Left lung (tissue), 4 donors: ENCODE measurements at regions not wholly inside any gene's neighbourhood (a gene's known extent, or its start where the extent isn't known, plus 50 kb on each side); places are given as distances from the start of the nearest gene placed in this dataset.

Experiments
- ATAC-seq: fragments of 200-7000 bp; cut with Tn5 transposase; one replicate; pipeline ENCODE4 v1.9.1; 2020; ENCODE audit warnings: moderate library complexity
- DNase-seq, 4 donors: peaks; one replicate each; pipeline ENCODE4 v3.0.0-alpha.2; 2013 to 2020
- H3K27ac ChIP-seq, 2 donors: fragments of 200-600 bp; sonication (generic) in 1 of 2; one replicate each; pipeline versions ENCODE4 v1.5.0 to v1.8.0; 2020 to 2021
- H3K27me3 ChIP-seq, 2 donors: fragments of 200-600 bp; sonication (generic) in 1 of 2; one replicate each; pipeline versions ENCODE4 v1.5.0 to v1.8.0; 2020 to 2021
- H3K36me3 ChIP-seq, 2 donors: fragments of 200-600 bp; sonication (generic) in 1 of 2; one replicate each; pipeline versions ENCODE4 v1.5.0 to v1.8.0; 2020 to 2021
- H3K4me1 ChIP-seq, 2 donors: fragments of 200-600 bp; one replicate each; pipeline ENCODE4 v1.8.0; 2021
- H3K4me3 ChIP-seq, 2 donors: fragments of 200-600 bp; sonication (generic) in 1 of 2; one replicate each; pipeline versions ENCODE4 v1.5.0 to v1.8.0; 2020 to 2021; ENCODE audit warnings: mild to moderate bottlenecking in 1 of 2
- H3K9me3 ChIP-seq, 2 donors: fragments of 200-600 bp; sonication (generic) in 1 of 2; one replicate each; pipeline versions ENCODE4 v1.5.0 to v1.8.0; 2020 to 2021
- CTCF ChIP-seq, 2 donors: fragments of 200-600 bp; sonication (generic) in 1 of 2; IDR thresholded peaks; one replicate each; pipeline versions ENCODE4 v1.5.0 to v1.8.0; 2021; ENCODE audit warnings: antibody characterized with exemption in 2 of 2
- intact Hi-C, 2 donors: fragments of 100-400 bp; cut with DNase I; formaldehyde crosslinking; loops; one replicate each; pipeline versions ENCODE4 v1.11.2 to v1.14.2; 2022
- donor health status: DM: no; HTN: yes; CAD: no.
- donor health status: DM: no; HTN: no; CAD: no.

- H3K9me3 ChIP-seq, result no peaks in the 10 kb centered on the region
- DNase-seq (no peak), ATAC-seq (no peak)
- H3K27me3 ChIP-seq, result no peaks in the 10 kb centered on the region
- no peak overlapping the region for H3K4me3 ChIP-seq
- H3K4me1 ChIP-seq, result peaks cover 0 to 24% of the 10 kb centered on the region in 2 donors
- no peaks in the 10 kb centered on the region for H3K36me3 ChIP-seq
- TF ChIP-seq CTCF (IDR thresholded peaks at IDR 0.05), result no peak
- intact Hi-C loops, result no loop called here
- H3K27ac ChIP-seq, result no peak overlapping the region
Measured at GRCh38 chr1:94714552-94714951, 105.6 kb upstream of the SLC44A3 start.

DNA sequence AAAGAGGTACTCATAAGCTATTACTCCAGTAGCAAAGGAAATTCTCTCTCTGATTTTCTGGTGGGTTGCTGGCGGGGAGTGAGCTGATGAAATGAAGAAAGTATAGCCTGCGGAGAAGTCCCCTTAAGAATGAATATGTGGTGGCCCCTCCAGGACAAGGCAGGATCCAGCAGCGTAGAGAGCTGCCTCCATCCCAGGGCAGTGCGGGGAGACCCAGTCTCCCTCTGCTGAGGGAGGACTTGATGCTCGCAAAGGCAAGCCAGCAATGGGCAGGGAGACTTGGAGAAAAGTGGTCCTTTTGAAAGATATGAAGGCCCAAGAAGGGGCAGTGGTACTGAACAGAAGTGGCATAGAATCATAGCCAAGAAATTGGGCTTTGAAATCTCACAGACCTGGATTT lies 106.0 kb upstream of the SLC44A3 start:
- ATAC-seq (no peak), DNase-seq (no peak)
- Histone ChIP-seq H3K4me1 (peaks cover 0 to 23% of the 10 kb centered on the region in 2 donors), H3K9me3 (no peaks in the 10 kb centered on the region), H3K27me3 (no peaks in the 10 kb centered on the region), H3K27ac (peak overlapping the region in 1 of 2 donors; percentile 64), H3K36me3 (no peaks in the 10 kb centered on the region), H3K4me3 (no peak overlapping the region)
- TF ChIP-seq CTCF (IDR thresholded peaks at IDR 0.05), result no peak
- intact Hi-C loops, result no loop called here

GRCh38 chr1:94713472-94714141 lies 106.5 kb upstream of the SLC44A3 start:
- intact Hi-C loops, result no loop called here
- Histone ChIP-seq H3K9me3 (no peaks in the 10 kb centered on the region), H3K27ac (peak overlapping the region in 1 of 2 donors; percentile 64), H3K4me3 (no peak overlapping the region), H3K27me3 (no peaks in the 10 kb centered on the region), H3K4me1 (peaks cover 0 to 23% of the 10 kb centered on the region in 2 donors), H3K36me3 (no peaks in the 10 kb centered on the region)
- DNase-seq (peak in 2 of 4 donors; percentile 93 to 94), ATAC-seq (peak; percentile 96)
- TF ChIP-seq CTCF (IDR thresholded peaks at IDR 0.05), result no peak

DNA sequence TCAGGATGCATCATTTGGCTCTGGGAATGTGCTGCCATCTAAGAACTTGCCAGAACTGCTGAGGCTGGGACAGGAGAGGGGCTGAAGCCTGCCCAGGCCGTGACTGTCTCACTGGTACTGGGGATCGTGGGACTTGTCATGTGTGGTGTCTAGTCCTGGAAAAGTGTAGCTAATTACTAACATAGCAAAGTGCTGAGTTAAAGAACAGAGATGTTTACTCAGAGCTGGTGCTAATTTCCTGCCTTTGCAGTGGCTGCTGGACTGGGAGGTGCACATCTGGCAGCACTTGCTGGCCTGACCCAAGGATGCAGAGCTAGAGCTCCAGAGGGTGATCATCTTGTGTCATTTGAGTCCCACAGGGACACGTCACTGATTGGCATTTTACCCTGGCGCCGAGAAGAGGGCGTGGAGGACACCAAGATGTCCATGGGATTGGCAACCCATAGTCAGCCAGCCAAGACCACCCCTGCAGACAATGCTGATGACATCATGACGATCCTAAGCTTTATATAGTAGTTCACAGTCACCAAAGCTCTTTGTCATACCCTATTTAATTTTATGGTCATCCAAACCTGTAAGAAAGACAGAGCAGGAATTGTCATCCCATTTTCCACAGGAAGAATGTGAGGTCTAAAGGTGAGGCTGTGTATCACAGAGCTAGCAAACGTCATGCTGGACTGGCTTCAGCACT lies 110.1 kb upstream of the SLC44A3 start:
- H3K36me3 ChIP-seq, result no peaks in the 10 kb centered on the region
- H3K27me3 ChIP-seq, result no peaks in the 10 kb centered on the region
- H3K27ac ChIP-seq, result no peak overlapping the region
- no peak overlapping the region for H3K4me3 ChIP-seq
- H3K9me3 ChIP-seq, result no peaks in the 10 kb centered on the region
- no peak for TF ChIP-seq CTCF (IDR thresholded peaks at IDR 0.05)
- ATAC-seq, result no peak
- intact Hi-C loops, result no loop called here
- no peak for DNase-seq
- peaks cover 0 to 15% of the 10 kb centered on the region in 2 donors for H3K4me1 ChIP-seq

- intact Hi-C loops, result no loop called here
- Histone ChIP-seq H3K4me1 (peaks cover 0 to 9% of the 10 kb centered on the region in 2 donors), H3K27ac (no peak overlapping the region), H3K36me3 (no peaks in the 10 kb centered on the region), H3K9me3 (no peaks in the 10 kb centered on the region), H3K27me3 (no peaks in the 10 kb centered on the region), H3K4me3 (no peak overlapping the region)
- no peak for ATAC-seq
- no peak for TF ChIP-seq CTCF (IDR thresholded peaks at IDR 0.05)
- no peak for DNase-seq
Measured at GRCh38 chr1:94708811-94709210, 111.3 kb upstream of the SLC44A3 start.
